MV-4-11 (cell line): ENCODE measurements at regions not wholly inside any gene's neighbourhood (a gene's known extent, or its start where the extent isn't known, plus 50 kb on each side); places are given as distances from the start of the nearest gene placed in this dataset.

Source experiments
- DNase-seq: peaks from one replicate; lab custom pipeline; 2025; lab: John Stamatoyannopoulos, UW

- no peak for DNase-seq
Observed at GRCh38 chr17:77872199-77872598, 86.3 kb upstream of the TNRC6C start.

GRCh38 chr17:77872714-77873499 is 85.6 kb upstream of the TNRC6C start:
- no peak for DNase-seq

GRCh38 chr17:77873500-77874302 is 84.8 kb upstream of the TNRC6C start:
- DNase-seq: no peak

- DNase-seq: no peak
Observed at GRCh38 chr17:77874303-77875050, 84.0 kb upstream of the TNRC6C start.

- DNase-seq: peak; percentile 29
Observed at GRCh38 chr17:77875051-77875780, 83.3 kb upstream of the TNRC6C start.

- DNase-seq: peak; percentile 99
Observed at GRCh38 chr17:77875881-77876509, 82.5 kb upstream of the TNRC6C start.

GRCh38 chr17:77877036-77877435 is 81.5 kb upstream of the TNRC6C start:
- peak; percentile 86 for DNase-seq

- DNase-seq: no peak
Observed at GRCh38 chr17:77877646-77878355, 80.7 kb upstream of the TNRC6C start.

GRCh38 chr17:77879226-77879895 is 79.1 kb upstream of the TNRC6C start:
- no peak for DNase-seq

- DNase-seq: no peak
Observed at GRCh38 chr17:77879896-77880280, 78.6 kb upstream of the TNRC6C start.

- no peak for DNase-seq
Observed at GRCh38 chr17:77880711-77881450, 77.6 kb upstream of the TNRC6C start.

- DNase-seq: peak; percentile 96
Observed at GRCh38 chr17:77881545-77881944, 77.0 kb upstream of the TNRC6C start.

GRCh38 chr17:77882040-77882439 is 76.5 kb upstream of the TNRC6C start:
- no peak for DNase-seq

- peak; percentile 40 for DNase-seq
Observed at GRCh38 chr17:77882481-77883212, 75.9 kb upstream of the TNRC6C start.

GRCh38 chr17:77883213-77883650 is 75.3 kb upstream of the TNRC6C start:
- DNase-seq: no peak

GRCh38 chr17:77884019-77884418 is 74.5 kb upstream of the TNRC6C start:
- no peak for DNase-seq

- DNase-seq: no peak
Observed at GRCh38 chr17:77884967-77885641, 73.4 kb upstream of the TNRC6C start.
